ENCODE measurements at regions not wholly inside any gene's neighbourhood (a gene's known extent, or its start where the extent isn't known, plus 50 kb on each side); places are given as distances from the start of the nearest gene placed in this dataset.

DNA sequence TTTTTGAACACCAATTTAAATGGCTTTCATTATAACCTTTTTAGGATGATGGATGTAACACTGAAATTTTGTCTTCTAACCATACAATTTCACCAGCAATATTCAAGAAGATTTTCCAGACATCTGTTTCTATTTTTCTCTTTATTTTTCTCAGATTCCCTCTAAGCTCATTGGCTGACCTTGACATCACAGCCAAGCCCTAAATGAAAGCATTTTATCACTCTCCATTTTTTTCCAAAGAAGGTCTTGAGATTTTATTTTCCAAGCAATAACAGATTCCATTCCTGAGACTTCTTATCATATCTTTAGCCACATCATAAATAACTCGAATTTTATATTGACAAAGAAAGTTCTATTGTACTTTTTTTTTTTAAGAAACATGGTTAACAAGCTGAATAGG is 392.6 kb upstream of the THBS1 start:
- DNase-seq (no peak), ATAC-seq (replicated peaks) (no peak)
- Mint-ChIP-seq H3K4me3 (no peak overlapping the region), H3K36me3 (no peaks in the 10 kb centered on the region), H3K27me3 (peaks cover 4 to 7% of the 10 kb centered on the region in 2 donors), H3K4me1 (no peaks in the 10 kb centered on the region), H3K9me3 (no peaks in the 10 kb centered on the region), H3K27ac (no peak overlapping the region)

- Mint-ChIP-seq H3K27ac (no peak overlapping the region), H3K36me3 (no peaks in the 10 kb centered on the region), H3K4me1 (no peaks in the 10 kb centered on the region), H3K9me3 (no peaks in the 10 kb centered on the region), H3K4me3 (no peak overlapping the region), H3K27me3 (peaks cover 4 to 7% of the 10 kb centered on the region in 2 donors)
- DNase-seq: no peak
- no peak for ATAC-seq (replicated peaks)
Measured at GRCh38 chr15:39188930-39189329, 391.9 kb upstream of the THBS1 start.

GRCh38 chr15:39191871-39192291 is 389.0 kb upstream of the THBS1 start:
- Mint-ChIP-seq H3K9me3 (no peaks in the 10 kb centered on the region), H3K36me3 (no peaks in the 10 kb centered on the region), H3K4me1 (no peaks in the 10 kb centered on the region), H3K27ac (no peak overlapping the region), H3K27me3 (peaks cover 4 to 7% of the 10 kb centered on the region in 2 donors), H3K4me3 (no peak overlapping the region)
- DNase-seq: no peak
- no peak for ATAC-seq (replicated peaks)

GRCh38 chr15:39192351-39192750 is 388.5 kb upstream of the THBS1 start:
- ATAC-seq (replicated peaks) (no peak), DNase-seq (no peak)
- peaks cover 4 to 7% of the 10 kb centered on the region in 2 donors for H3K27me3 Mint-ChIP-seq
- H3K4me1 Mint-ChIP-seq: no peaks in the 10 kb centered on the region
- H3K9me3 Mint-ChIP-seq: no peaks in the 10 kb centered on the region
- no peak overlapping the region for H3K4me3 Mint-ChIP-seq
- H3K36me3 Mint-ChIP-seq: no peaks in the 10 kb centered on the region
- no peak overlapping the region for H3K27ac Mint-ChIP-seq

DNA sequence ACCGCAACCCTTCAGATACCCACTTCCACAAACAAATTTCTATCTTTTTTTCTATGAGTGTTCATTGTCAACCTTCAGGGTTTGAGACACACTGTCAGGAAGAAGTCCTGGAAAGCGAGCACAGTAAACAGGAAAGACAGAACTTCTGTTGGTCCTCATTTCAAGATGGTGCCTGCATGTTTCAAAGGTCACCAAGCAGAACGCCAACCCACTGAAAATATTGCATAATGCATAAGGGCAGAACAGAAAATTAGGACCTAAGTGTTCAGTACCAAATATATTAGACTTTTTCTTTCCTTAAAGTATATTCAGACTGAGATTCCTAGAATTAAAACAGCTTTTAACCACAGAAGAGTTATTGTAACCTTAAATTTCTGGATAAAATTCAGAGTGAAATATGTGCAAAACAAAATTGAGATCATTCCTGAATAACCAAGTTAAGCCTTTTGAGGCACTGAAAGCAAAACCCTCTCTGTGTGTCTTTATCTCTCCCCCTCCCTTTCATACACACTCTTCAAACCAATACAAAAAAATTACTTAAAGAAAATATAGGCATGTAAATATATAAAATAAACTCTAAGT is 387.8 kb upstream of the THBS1 start:
- Mint-ChIP-seq H3K36me3 (no peaks in the 10 kb centered on the region), H3K4me1 (no peaks in the 10 kb centered on the region)

DNA sequence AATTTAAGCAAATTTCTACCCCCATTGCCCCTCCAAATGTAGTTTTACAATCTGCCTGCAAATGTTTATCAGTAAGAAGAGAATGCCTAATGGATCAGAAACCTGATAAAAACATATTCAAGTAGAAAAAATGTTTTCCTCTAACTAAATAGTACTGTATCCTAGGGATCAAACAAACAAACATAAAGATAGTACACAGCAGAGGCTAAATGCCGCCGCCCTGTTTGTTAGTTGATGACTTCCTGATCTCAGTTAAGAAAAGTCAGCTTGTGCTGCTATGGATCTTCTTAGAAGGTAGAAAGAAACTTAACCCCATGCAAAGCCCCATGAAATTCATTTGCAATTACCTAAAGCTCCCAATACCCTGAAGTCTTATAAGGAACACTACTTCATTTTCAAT is 387.3 kb upstream of the THBS1 start:
- Mint-ChIP-seq H3K36me3 (no peaks in the 10 kb centered on the region), H3K27ac (no peak overlapping the region), H3K9me3 (no peaks in the 10 kb centered on the region), H3K27me3 (peaks cover 4 to 7% of the 10 kb centered on the region in 2 donors), H3K4me1 (no peaks in the 10 kb centered on the region), H3K4me3 (no peak overlapping the region)
- no peak for ATAC-seq (replicated peaks)
- no peak for DNase-seq

More for the DNA sequence above, 387.8 kb upstream of the THBS1 start:
- ATAC-seq (replicated peaks): no peak
- Mint-ChIP-seq H3K27ac (no peak overlapping the region), H3K4me3 (no peak overlapping the region), H3K9me3 (no peaks in the 10 kb centered on the region), H3K27me3 (peaks cover 4 to 7% of the 10 kb centered on the region in 2 donors)
- DNase-seq: no peak

DNA sequence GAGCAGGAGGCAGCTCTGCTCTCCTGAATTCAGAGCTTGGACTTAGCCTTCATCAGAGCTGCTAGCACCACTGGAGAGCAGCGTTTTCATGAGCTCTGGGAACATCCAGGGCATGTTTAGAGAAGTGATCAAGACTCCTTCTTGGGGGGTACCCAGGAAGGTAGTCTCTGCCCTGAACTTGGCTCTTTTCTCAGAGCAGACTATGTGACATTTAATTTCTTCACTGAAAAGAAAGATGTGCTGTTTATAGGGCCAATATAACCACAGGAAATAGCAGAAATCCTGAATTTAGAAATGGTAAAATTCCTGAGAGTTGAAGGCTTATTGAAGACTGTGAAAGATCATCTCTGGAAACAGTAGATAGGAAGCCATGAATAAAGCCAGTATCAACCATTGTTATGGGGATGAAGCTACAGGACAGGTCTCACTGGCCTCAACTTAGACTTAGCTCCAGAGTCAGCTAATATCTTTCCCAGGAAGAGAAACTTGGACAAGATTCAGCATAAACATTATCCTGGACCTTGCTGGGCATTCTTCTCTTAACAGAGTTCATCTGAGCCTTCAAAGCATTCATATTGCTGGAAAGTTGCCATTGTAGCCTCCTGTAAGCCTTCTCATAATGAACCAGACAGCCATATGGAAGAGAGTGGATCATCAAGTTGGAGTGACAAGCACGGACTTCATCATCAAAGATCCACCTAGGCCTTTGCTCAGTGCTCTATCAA is 386.6 kb upstream of the THBS1 start:
- no peak for ATAC-seq (replicated peaks)
- Mint-ChIP-seq H3K36me3 (no peaks in the 10 kb centered on the region), H3K27ac (no peak overlapping the region), H3K4me3 (no peak overlapping the region), H3K9me3 (no peaks in the 10 kb centered on the region), H3K27me3 (peaks cover 4 to 7% of the 10 kb centered on the region in 2 donors), H3K4me1 (no peaks in the 10 kb centered on the region)
- DNase-seq: no peak

DNA sequence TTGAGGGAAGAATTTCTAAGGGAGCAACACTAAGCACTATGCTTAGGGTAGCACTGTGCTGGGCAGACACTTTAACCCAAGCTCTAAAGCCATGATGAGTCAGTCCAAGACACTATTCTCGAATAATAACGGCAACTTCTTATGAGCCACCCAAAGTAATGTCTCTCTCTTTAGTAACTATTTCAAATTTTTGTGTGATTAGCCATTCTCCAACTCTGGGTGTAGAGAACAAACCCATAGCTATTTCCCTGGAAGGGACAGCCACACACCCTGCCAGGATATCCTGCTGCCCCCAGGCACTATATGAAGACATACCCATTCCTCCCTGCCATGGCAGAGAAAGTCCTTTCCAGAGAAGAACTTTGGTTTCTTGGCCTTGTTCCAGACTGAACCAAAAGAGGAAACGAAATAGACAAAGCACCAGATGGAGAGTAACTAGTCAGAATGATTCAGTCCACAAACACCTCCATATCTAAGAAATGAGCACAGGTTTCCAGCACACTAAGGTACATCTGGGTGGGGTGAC is 384.9 kb upstream of the THBS1 start:
- H3K4me3 Mint-ChIP-seq: no peak overlapping the region
- H3K4me1 Mint-ChIP-seq: no peaks in the 10 kb centered on the region
- H3K27me3 Mint-ChIP-seq: peaks cover 2 to 3% of the 10 kb centered on the region in 2 donors
- no peak for DNase-seq
- H3K27ac Mint-ChIP-seq: no peak overlapping the region
- peak; percentile 61 to 67 for ATAC-seq (replicated peaks)
- H3K36me3 Mint-ChIP-seq: no peaks in the 10 kb centered on the region
- no peaks in the 10 kb centered on the region for H3K9me3 Mint-ChIP-seq

DNA sequence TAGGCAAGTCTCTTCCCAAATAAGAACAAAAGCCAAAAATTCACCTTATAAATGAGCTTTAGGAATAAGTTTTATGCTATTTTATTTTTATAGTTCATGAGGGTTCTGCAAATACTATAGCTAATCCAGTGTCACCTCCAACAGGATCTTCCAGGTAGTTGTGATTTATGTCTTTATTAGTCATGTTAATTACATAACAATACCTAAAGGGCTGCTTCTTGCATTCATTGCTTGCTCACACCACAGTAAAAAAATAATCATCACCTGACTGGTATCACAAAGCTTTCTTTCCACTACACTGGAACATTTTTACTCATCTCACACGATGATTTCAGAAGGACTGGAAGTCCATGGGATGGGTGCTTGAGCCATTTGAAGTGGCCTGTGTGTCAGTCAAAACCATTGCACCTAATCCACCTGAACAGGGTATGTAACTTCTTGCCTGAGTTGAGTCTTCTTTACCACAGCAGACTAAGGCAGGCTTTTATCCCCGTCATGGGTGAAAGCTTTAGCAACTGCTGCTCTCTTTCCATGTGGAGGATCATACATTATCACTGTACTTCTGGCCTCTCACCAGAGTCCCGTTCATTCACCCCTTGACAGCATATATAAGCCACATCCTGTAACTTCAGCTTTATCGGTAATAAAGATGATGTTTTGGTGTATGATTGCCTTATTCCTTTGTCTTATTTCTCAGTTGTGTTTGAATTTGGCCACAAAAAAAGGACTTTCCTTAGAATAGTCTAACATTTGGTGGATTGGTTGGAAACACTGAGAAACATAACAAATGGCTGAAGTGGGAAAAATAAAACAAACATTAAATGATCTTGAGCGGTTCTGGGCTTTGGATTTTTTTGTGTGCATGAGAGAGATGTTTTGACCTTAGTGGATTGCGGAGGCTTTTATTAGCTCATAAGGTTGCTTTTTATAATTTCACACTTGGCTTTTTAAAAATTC is 382.6 kb upstream of the THBS1 start:
- no peaks in the 10 kb centered on the region for H3K9me3 Mint-ChIP-seq
- ATAC-seq (replicated peaks): no peak
- H3K4me1 Mint-ChIP-seq: no peaks in the 10 kb centered on the region
- H3K27me3 Mint-ChIP-seq: peaks cover 0 to 5% of the 10 kb centered on the region in 2 donors
- no peak overlapping the region for H3K4me3 Mint-ChIP-seq
- H3K27ac Mint-ChIP-seq: no peak overlapping the region
- no peaks in the 10 kb centered on the region for H3K36me3 Mint-ChIP-seq
- DNase-seq: no peak

DNA sequence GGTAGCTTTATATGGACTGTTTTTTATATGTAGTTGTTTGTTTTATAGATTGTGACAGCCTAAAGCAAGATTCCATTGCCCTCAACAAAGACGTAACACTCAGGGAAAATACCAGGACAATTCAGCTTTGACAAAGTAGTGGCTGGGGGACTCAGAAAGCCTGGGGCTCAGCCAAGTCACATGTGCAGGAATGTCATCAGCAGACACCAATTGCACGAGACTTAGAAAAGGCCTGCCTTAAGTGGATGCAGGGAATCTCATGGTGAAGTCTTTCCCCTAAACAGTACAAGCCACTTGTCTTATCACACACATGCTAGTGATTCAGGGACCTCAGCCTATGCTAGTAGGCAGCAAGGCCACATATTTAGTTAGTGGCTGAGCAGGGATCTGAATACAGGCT is 381.8 kb upstream of the THBS1 start:
- Mint-ChIP-seq H3K9me3 (no peaks in the 10 kb centered on the region), H3K27me3 (peaks cover 0 to 5% of the 10 kb centered on the region in 2 donors), H3K4me1 (no peaks in the 10 kb centered on the region), H3K4me3 (no peak overlapping the region), H3K27ac (no peak overlapping the region), H3K36me3 (no peaks in the 10 kb centered on the region)
- ATAC-seq (replicated peaks) (no peak), DNase-seq (no peak)

DNA sequence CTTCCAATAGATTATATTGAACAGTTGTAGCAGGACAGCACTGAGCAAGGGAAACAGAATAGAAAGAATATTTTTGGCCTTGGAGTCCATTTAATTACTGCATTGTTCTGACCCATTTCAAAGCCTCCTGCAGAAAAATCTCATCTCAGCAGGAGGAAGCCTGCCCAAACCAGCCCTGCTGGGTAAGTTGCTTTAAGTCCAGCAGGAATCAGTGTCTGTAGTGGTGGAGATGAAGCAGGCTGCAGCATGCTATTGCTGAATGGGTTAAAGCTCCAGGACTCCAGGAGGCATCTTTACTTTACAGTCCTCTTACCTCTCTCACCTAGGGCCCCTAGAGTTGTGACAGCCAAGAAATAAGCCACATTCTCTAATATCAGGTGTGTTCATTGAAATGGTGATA is 380.3 kb upstream of the THBS1 start:
- peaks cover 0 to 5% of the 10 kb centered on the region in 2 donors for H3K27me3 Mint-ChIP-seq
- H3K27ac Mint-ChIP-seq: no peak overlapping the region
- no peaks in the 10 kb centered on the region for H3K36me3 Mint-ChIP-seq
- DNase-seq: no peak
- no peak for ATAC-seq (replicated peaks)
- H3K4me1 Mint-ChIP-seq: no peaks in the 10 kb centered on the region
- no peaks in the 10 kb centered on the region for H3K9me3 Mint-ChIP-seq
- no peak overlapping the region for H3K4me3 Mint-ChIP-seq

DNA sequence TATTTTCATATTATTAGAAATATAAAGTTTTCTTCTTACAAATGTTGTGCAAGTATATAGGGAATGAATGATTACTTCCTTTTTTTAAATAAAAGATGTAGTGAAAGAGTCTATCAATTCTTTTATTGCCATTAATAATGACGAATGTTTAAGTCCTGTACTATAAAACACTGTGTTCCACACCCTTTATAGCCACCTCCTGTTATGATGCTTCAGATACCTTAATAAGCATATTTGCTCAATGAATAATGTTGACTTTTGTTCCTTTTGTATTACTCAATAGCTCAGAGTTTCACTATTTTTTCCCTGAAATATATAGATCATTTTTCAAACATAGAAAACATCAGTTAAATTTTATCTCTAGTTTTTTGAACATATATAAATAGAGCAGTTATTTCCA is 378.2 kb upstream of the THBS1 start:
- no peak overlapping the region for H3K27ac Mint-ChIP-seq

GRCh38 chr15:39204031-39204430 is 376.8 kb upstream of the THBS1 start:
- no peak for DNase-seq
- no peaks in the 10 kb centered on the region for H3K9me3 Mint-ChIP-seq
- H3K4me3 Mint-ChIP-seq: no peak overlapping the region
- H3K36me3 Mint-ChIP-seq: no peaks in the 10 kb centered on the region
- H3K4me1 Mint-ChIP-seq: no peaks in the 10 kb centered on the region
- ATAC-seq (replicated peaks): no peak
- H3K27me3 Mint-ChIP-seq: peaks cover 0 to 5% of the 10 kb centered on the region in 2 donors
- H3K27ac Mint-ChIP-seq: no peak overlapping the region

More for the DNA sequence above, 378.2 kb upstream of the THBS1 start:
- DNase-seq (no peak), ATAC-seq (replicated peaks) (no peak)
- H3K4me1 Mint-ChIP-seq: no peaks in the 10 kb centered on the region
- no peaks in the 10 kb centered on the region for H3K36me3 Mint-ChIP-seq
- H3K27me3 Mint-ChIP-seq: peaks cover 0 to 5% of the 10 kb centered on the region in 2 donors
- H3K4me3 Mint-ChIP-seq: no peak overlapping the region
- no peaks in the 10 kb centered on the region for H3K9me3 Mint-ChIP-seq

DNA sequence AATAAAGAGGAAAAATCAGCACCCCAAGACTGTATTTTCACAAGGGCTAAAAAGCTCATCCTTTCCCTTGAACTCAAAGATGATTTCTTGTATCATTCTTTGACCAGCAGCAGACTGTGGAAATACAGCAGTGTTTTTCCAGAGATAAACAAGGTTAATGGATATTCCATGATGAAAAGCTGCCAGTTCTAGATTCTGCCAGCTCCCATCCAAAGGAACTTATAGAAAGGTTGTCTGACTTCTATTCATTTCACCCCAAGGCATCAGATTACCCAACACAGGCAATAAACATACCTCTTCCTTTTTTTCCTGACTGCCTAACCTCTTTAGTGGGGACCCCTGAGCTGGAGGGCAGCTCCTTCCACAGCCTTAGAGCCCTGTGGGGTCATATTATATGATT is 375.8 kb upstream of the THBS1 start:
- H3K4me3 Mint-ChIP-seq: no peak overlapping the region
- no peak overlapping the region for H3K27ac Mint-ChIP-seq
- no peaks in the 10 kb centered on the region for H3K4me1 Mint-ChIP-seq
- DNase-seq: no peak
- H3K36me3 Mint-ChIP-seq: no peaks in the 10 kb centered on the region
- H3K9me3 Mint-ChIP-seq: no peaks in the 10 kb centered on the region
- H3K27me3 Mint-ChIP-seq: peaks cover 0 to 5% of the 10 kb centered on the region in 2 donors
- ATAC-seq (replicated peaks): no peak

Data from stimulated activated naive B cell treated with anti-CD40 and anti-IgM and Interleukin-4, amounts not matched to agents 10 μg/mL and 1 μg/mL and 100 μg/mL, for 72 hours (primary cell).